Hepatocyte (in vitro differentiated cells): ENCODE measurements at regions not wholly inside any gene's neighbourhood (a gene's known extent, or its start where the extent isn't known, plus 50 kb on each side); places are given as distances from the start of the nearest gene placed in this dataset.

ENCODE experiments used
- DNase-seq: peaks from one replicate; pipeline ENCODE4 v3.0.0-alpha.2; 2016; ENCODE audit warnings: low spot score
- H2AFZ ChIP-seq: fragments of 200-600 bp; sonication (generic); 2 replicates; pipeline ENCODE4 v1.6.0; 2016; ENCODE audit warnings: antibody characterized with exemption, mild to moderate bottlenecking
- H3K27ac ChIP-seq: fragments of 200-600 bp; sonication (generic); 2 replicates; pipeline ENCODE4 v1.5.1; 2016; ENCODE audit warnings: mild to moderate bottlenecking
- H3K27me3 ChIP-seq: fragments of 200-600 bp; sonication (generic); 2 replicates; pipeline ENCODE4 v1.6.1; 2016
- H3K36me3 ChIP-seq: fragments of 200-600 bp; sonication (generic); replicated peaks from 2 replicates; pipeline ENCODE4 v1.5.1; 2016; ENCODE audit warnings: low read depth; ENCODE audit not compliant: insufficient read depth
- H3K4me1 ChIP-seq: fragments of 200-600 bp; sonication (generic); 2 replicates; pipeline ENCODE4 v1.5.1; 2016; ENCODE audit warnings: mild to moderate bottlenecking, moderate library complexity; ENCODE audit not compliant: insufficient read depth
- H3K4me2 ChIP-seq: fragments of 200-600 bp; sonication (generic); 2 replicates; pipeline ENCODE4 v1.6.0; 2016
- H3K4me3 ChIP-seq: fragments of 200-600 bp; sonication (generic); 2 replicates; pipeline ENCODE4 v1.5.1; 2016; ENCODE audit warnings: mild to moderate bottlenecking
- H3K79me2 ChIP-seq: fragments of 200-600 bp; sonication (generic); 2 replicates; pipeline ENCODE4 v1.6.0; 2017; ENCODE audit warnings: mild to moderate bottlenecking
- H3K9me2 ChIP-seq: fragments of 200-600 bp; sonication (generic); replicated peaks from 2 replicates; pipeline ENCODE4 v1.6.0; 2017; ENCODE audit warnings: mild to moderate bottlenecking; ENCODE audit not compliant: insufficient read depth
- H3K9me3 ChIP-seq: fragments of 200-600 bp; sonication (generic); 2 replicates; pipeline ENCODE4 v1.5.1; 2016; ENCODE audit warnings: low read depth, mild to moderate bottlenecking
- H4K20me1 ChIP-seq: fragments of 200-600 bp; sonication (generic); 2 replicates; pipeline ENCODE4 v1.6.0; 2016; ENCODE audit warnings: mild to moderate bottlenecking; ENCODE audit not compliant: insufficient read depth, poor library complexity, severe bottlenecking
- CTCF ChIP-seq: fragments of 200-600 bp; sonication (generic); IDR thresholded peaks from 2 replicates; pipeline ENCODE4 v1.5.1; 2016; ENCODE audit warnings: antibody characterized with exemption, mild to moderate bottlenecking; ENCODE audit not compliant: poor library complexity
- EZH2 ChIP-seq: fragments of 200-600 bp; sonication (generic); IDR thresholded peaks from 2 replicates; pipeline ENCODE4 v1.6.1; 2016; ENCODE audit warnings: antibody characterized with exemption, mild to moderate bottlenecking, borderline replicate concordance
- EZH2phosphoT487 ChIP-seq: fragments of 200-600 bp; sonication (generic); IDR thresholded peaks from one replicate; pipeline ENCODE4 v1.6.1; 2018; ENCODE audit warnings: antibody characterized with exemption, mild to moderate bottlenecking, low read depth, moderate library complexity; ENCODE audit not compliant: unreplicated experiment, severe bottlenecking
- WGBS: methylation state at CpG from one replicate; pipeline ENCODE4 v1.1.6; 2016; ENCODE audit warnings: low lambda C conversion rate; ENCODE audit errors: missing lambda C conversion rate; 5-methylcytosine and 5-hydroxymethylcytosine counted together

DNA sequence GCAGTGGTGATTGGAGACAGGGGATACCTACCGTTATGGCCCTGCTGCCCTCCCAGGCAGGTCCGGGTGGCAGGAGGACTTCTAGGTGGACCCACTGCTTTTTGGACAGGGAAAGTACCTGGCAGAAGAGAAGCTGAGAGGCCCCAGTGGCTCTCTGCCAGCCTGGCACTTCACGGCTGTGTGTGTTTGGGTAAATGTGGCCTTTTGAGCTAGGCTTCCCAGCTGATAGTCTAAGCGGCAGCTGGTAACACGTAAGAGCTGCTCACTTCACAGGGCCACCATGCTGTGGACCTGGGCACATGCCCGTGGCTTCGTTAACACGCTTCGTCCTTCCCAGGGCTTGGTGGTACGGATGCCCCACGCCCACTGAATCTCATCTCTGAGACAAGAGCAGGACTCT is 92.0 kb upstream of the CLCN4 start:
- no peak overlapping the region for H3K4me3 ChIP-seq
- no peak overlapping the region for H3K4me2 ChIP-seq
- no peaks in the 10 kb centered on the region for H4K20me1 ChIP-seq
- H3K36me3 ChIP-seq: no peaks in the 10 kb centered on the region
- H3K9me2 ChIP-seq: no peaks in the 10 kb centered on the region
- no peaks in the 10 kb centered on the region for H3K79me2 ChIP-seq
- 90% methylated on average over 11 of the region's 11 CpGs for WGBS
- no peaks in the 10 kb centered on the region for H3K4me1 ChIP-seq
- no peaks in the 10 kb centered on the region for H3K27me3 ChIP-seq
- H3K27ac ChIP-seq: no peak overlapping the region
- TF ChIP-seq EZH2: no peak
- TF ChIP-seq EZH2phosphoT487: no peak
- no peak for TF ChIP-seq CTCF
- no peak for DNase-seq
- H2AFZ ChIP-seq: no peak overlapping the region
- H3K9me3 ChIP-seq: no peaks in the 10 kb centered on the region

DNA sequence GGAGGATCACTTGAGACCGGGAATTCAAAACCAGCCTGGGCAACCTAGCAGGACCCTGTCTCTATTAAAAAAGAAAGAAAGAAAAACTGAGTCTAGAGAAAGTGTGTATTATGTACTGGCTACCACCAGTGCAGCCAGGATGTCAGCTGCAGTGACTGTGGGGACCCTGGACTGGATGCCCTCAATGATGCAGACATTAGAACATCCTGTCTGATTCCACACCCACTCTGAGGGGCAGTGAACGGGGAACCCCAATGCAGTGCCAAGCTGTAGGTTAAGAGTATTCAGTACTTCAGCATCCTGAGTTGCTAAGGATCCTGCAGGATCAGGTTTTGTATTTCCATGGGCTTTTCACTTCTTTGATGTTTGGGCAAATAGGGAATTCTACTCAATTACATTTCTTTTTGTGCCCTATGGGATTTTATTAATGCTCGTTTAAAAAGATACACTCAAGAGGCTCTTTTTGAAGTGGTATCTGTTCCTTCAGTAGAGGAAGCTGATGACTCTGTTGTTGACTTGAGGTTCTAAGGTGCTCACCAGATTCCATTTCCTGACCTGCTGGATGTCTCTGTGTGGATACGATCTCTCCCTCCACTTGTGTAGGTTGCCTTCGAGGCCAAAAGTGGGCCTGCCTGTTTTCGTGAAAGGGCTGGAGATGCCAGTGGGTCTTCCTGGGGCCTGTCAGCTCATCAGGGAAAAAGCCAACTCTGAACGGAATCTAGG is 85.9 kb upstream of the CLCN4 start:
- Histone ChIP-seq H3K4me3 (no peak overlapping the region), H3K9me2 (no peaks in the 10 kb centered on the region), H3K36me3 (no peaks in the 10 kb centered on the region), H3K9me3 (no peaks in the 10 kb centered on the region), H4K20me1 (no peaks in the 10 kb centered on the region), H3K27me3 (no peaks in the 10 kb centered on the region), H3K79me2 (no peaks in the 10 kb centered on the region), H3K4me2 (no peak overlapping the region), H3K27ac (no peak overlapping the region), H3K4me1 (no peaks in the 10 kb centered on the region), H2AFZ (no peak overlapping the region)
- 77% methylated on average over 7 of the region's 7 CpGs for WGBS
- TF ChIP-seq EZH2 (no peak), CTCF (no peak), EZH2phosphoT487 (no peak)
- DNase-seq: no peak

DNA sequence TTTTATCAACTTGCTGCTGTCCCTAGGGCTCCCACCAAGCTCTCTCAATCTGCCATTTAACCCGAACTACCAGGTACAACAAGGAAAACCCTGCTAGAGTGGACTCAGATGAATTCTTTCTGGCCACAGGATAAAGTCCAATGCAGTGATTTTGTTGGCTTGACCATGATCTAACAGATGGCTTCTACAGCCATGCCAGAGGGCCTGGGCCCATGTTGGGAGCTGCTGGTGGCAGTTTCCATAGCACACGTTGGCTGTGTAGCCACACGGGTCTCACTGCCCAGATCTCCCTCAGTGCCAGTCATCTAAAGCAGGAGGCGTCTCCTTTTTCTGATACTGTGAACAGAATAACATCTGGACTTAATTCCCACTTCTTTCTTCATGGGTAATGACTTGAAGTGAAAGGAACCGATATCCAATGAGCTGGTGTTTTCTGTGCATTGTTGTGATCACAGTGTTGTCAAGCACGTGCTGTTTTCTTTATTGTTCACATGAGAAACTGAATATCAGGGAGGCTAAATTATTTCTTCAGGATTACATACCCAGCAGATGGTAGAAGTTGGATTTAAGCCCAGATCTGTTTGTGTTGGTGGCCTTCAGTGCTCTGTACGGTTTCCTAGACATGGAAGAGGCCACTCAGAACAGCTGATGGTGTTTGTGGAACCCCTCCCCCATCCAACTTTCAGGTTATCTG is 85.2 kb upstream of the CLCN4 start:
- Histone ChIP-seq H3K27me3 (no peaks in the 10 kb centered on the region), H3K36me3 (no peaks in the 10 kb centered on the region), H3K4me2 (no peak overlapping the region), H4K20me1 (no peaks in the 10 kb centered on the region), H3K9me3 (no peaks in the 10 kb centered on the region), H2AFZ (no peak overlapping the region), H3K27ac (no peak overlapping the region), H3K4me3 (no peak overlapping the region), H3K79me2 (no peaks in the 10 kb centered on the region), H3K4me1 (no peaks in the 10 kb centered on the region), H3K9me2 (no peaks in the 10 kb centered on the region)
- TF ChIP-seq CTCF (no peak), EZH2phosphoT487 (no peak), EZH2 (no peak)
- DNase-seq: no peak
- 63% methylated on average over 7 of the region's 7 CpGs for WGBS
